NCI-H1105 treated with DMSO at 0.1 percent for 48 hours (cell line): ENCODE measurements at regions not wholly inside any gene's neighbourhood (a gene's known extent, or its start where the extent isn't known, plus 50 kb on each side); places are given as distances from the start of the nearest gene placed in this dataset.

Source experiments
- DNase-seq: peaks from one replicate; lab custom pipeline; 2025; lab: John Stamatoyannopoulos, UW

GRCh38 chr7:18243731-18244130 lies 216.1 kb upstream of the PRPS1L1 start:
- DNase-seq: no peak

- DNase-seq: no peak
Measured at GRCh38 chr7:18250133-18250532, 222.5 kb upstream of the PRPS1L1 start.

GRCh38 chr7:18257711-18258110 lies 230.1 kb upstream of the PRPS1L1 start:
- no peak for DNase-seq

GRCh38 chr7:18262058-18262457 lies 233.5 kb upstream of the HDAC9 start:
- DNase-seq: no peak

- DNase-seq: no peak
Measured at GRCh38 chr7:18265611-18266281, 229.8 kb upstream of the HDAC9 start.

GRCh38 chr7:18268571-18268970 lies 227.0 kb upstream of the HDAC9 start:
- DNase-seq: peak; percentile 33

GRCh38 chr7:18276380-18276779 lies 219.2 kb upstream of the HDAC9 start:
- DNase-seq: no peak

- DNase-seq: no peak
Measured at GRCh38 chr7:18278316-18278715, 217.2 kb upstream of the HDAC9 start.

- DNase-seq: no peak
Measured at GRCh38 chr7:18283045-18283444, 212.5 kb upstream of the HDAC9 start.

- DNase-seq: no peak
Measured at GRCh38 chr7:18287482-18287881, 208.1 kb upstream of the HDAC9 start.

- DNase-seq: no peak
Measured at GRCh38 chr7:18288322-18289037, 207.1 kb upstream of the HDAC9 start.

- peak; percentile 12 for DNase-seq
Measured at GRCh38 chr7:18289788-18290187, 205.8 kb upstream of the HDAC9 start.

GRCh38 chr7:18290223-18290622 lies 205.3 kb upstream of the HDAC9 start:
- DNase-seq: no peak

GRCh38 chr7:18290865-18291264 lies 204.7 kb upstream of the HDAC9 start:
- no peak for DNase-seq

- DNase-seq: no peak
Measured at GRCh38 chr7:18292584-18292983, 203.0 kb upstream of the HDAC9 start.

GRCh38 chr7:18293759-18294158 lies 201.8 kb upstream of the HDAC9 start:
- no peak for DNase-seq

GRCh38 chr7:18294411-18294810 lies 201.1 kb upstream of the HDAC9 start:
- DNase-seq: no peak

GRCh38 chr7:18295781-18296423 lies 199.6 kb upstream of the HDAC9 start:
- no peak for DNase-seq

- no peak for DNase-seq
Measured at GRCh38 chr7:18302097-18302496, 193.5 kb upstream of the HDAC9 start.

GRCh38 chr7:18305866-18306265 lies 189.7 kb upstream of the HDAC9 start:
- DNase-seq: no peak

GRCh38 chr7:18306696-18307095 lies 188.9 kb upstream of the HDAC9 start:
- no peak for DNase-seq

- no peak for DNase-seq
Measured at GRCh38 chr7:18308938-18309337, 186.6 kb upstream of the HDAC9 start.

- no peak for DNase-seq
Measured at GRCh38 chr7:18312482-18312881, 183.1 kb upstream of the HDAC9 start.
